GM23248 (cell line): ENCODE measurements at regions not wholly inside any gene's neighbourhood (a gene's known extent, or its start where the extent isn't known, plus 50 kb on each side); places are given as distances from the start of the nearest gene placed in this dataset.

Experiments used
- DNase-seq: peaks from one replicate; pipeline ENCODE4 v3.0.0-alpha.2; 2015
- H2AFZ ChIP-seq: fragments of 200-600 bp; sonication (generic); 2 replicates; pipeline ENCODE4 v1.6.1; 2016; ENCODE audit warnings: antibody characterized with exemption
- H3F3A ChIP-seq: fragments of 200-600 bp; sonication (generic); 2 replicates; pipeline ENCODE4 v1.6.1; 2016; ENCODE audit warnings: mild to moderate bottlenecking, antibody characterized with exemption, mixed run types; ENCODE audit not compliant: insufficient read depth
- H3K27ac ChIP-seq: fragments of 200-600 bp; sonication (generic); 2 replicates; pipeline ENCODE4 v1.5.1; 2016; ENCODE audit warnings: mild to moderate bottlenecking
- H3K27me3 ChIP-seq: fragments of 200-600 bp; sonication (generic); replicated peaks from 2 replicates; pipeline ENCODE4 v1.6.1; 2016; ENCODE audit warnings: mild to moderate bottlenecking; ENCODE audit not compliant: insufficient read depth
- H3K36me3 ChIP-seq: fragments of 200-600 bp; sonication (generic); 2 replicates; pipeline ENCODE4 v1.6.1; 2016; ENCODE audit warnings: low read depth, mild to moderate bottlenecking
- H3K4me1 ChIP-seq: fragments of 200-600 bp; sonication (generic); 2 replicates; pipeline ENCODE4 v1.6.1; 2016; ENCODE audit warnings: mild to moderate bottlenecking; ENCODE audit not compliant: insufficient read depth
- H3K4me2 ChIP-seq: fragments of 200-600 bp; sonication (generic); one replicate; pipeline ENCODE4 v1.6.1; 2016; ENCODE audit warnings: mild to moderate bottlenecking; ENCODE audit not compliant: unreplicated experiment
- H3K4me3 ChIP-seq: fragments of 200-600 bp; sonication (generic); 2 replicates; pipeline ENCODE4 v1.5.1; 2016; ENCODE audit warnings: mild to moderate bottlenecking
- H3K79me2 ChIP-seq: fragments of 200-600 bp; sonication (generic); 2 replicates; pipeline ENCODE4 v1.6.1; 2016; ENCODE audit warnings: mild to moderate bottlenecking; ENCODE audit not compliant: insufficient read depth
- H3K9ac ChIP-seq: fragments of 200-600 bp; sonication (generic); 2 replicates; pipeline ENCODE4 v1.6.1; 2016; ENCODE audit warnings: mild to moderate bottlenecking
- H3K9me2 ChIP-seq: fragments of 200-600 bp; sonication (generic); 2 replicates; pipeline ENCODE4 v1.6.1; 2016; ENCODE audit warnings: mixed run types, mild to moderate bottlenecking, moderate library complexity; ENCODE audit not compliant: insufficient read depth
- H3K9me3 ChIP-seq: fragments of 200-600 bp; sonication (generic); one replicate; pipeline ENCODE4 v1.6.1; 2017; ENCODE audit warnings: low read depth
- H4K20me1 ChIP-seq: fragments of 200-600 bp; sonication (generic); 2 replicates; pipeline ENCODE4 v1.6.0; 2016; ENCODE audit not compliant: insufficient read depth
- EZH2 ChIP-seq: fragments of 200-600 bp; sonication (generic); IDR thresholded peaks from 2 replicates; pipeline ENCODE4 v1.6.1; 2018; ENCODE audit warnings: antibody characterized with exemption, mild to moderate bottlenecking; ENCODE audit not compliant: insufficient read depth, poor library complexity, severe bottlenecking
- EZH2phosphoT487 ChIP-seq: fragments of 200-600 bp; sonication (generic); IDR thresholded peaks from 2 replicates; pipeline ENCODE4 v1.6.1; 2018; ENCODE audit warnings: antibody characterized with exemption, moderate library complexity, mild to moderate bottlenecking, low read depth; ENCODE audit not compliant: insufficient read depth
- WGBS, 2 experiments: methylation state at CpG; one replicate each; pipeline ENCODE4 v1.1.6; 2015 to 2017; ENCODE audit warnings: low lambda C conversion rate in 2 of 2, low coverage in 1 of 2; ENCODE audit errors: missing lambda C conversion rate in 2 of 2; 5-methylcytosine and 5-hydroxymethylcytosine counted together
- in situ Hi-C: fragments of 300-500 bp; cut with MboI; formaldehyde crosslinking; loops from 2 replicates; pipeline ENCODE4 v1.15.0; 2020

DNA sequence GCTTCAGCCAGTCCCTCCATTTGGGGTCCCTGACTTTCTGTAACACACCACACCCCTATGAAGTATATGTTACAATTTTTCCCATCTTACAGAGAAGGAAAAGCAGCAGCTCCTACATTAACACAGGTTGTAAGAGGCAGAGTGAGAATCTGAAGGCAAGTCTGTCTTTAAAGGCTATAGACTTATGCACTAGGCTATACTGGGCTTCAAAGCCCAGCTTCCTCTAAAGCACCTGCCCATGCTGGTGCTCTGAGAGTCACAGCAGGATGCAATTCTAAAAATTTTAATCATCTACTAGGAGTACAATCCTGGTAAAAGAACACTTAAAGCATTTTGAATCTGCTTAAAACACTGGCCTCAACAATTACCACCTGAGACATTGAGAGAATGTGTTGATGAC is 113.0 kb upstream of the NLGN4Y start:
- Histone ChIP-seq H3K79me2 (no peaks in the 10 kb centered on the region), H4K20me1 (no peaks in the 10 kb centered on the region), H3K36me3 (no peaks in the 10 kb centered on the region), H3K27me3 (no peaks in the 10 kb centered on the region), H3F3A (no peaks in the 10 kb centered on the region), H3K27ac (no peak overlapping the region), H3K9ac (no peak overlapping the region), H3K4me3 (no peak overlapping the region), H3K4me2 (no peak overlapping the region), H3K9me2 (no peaks in the 10 kb centered on the region), H2AFZ (no peak overlapping the region), H3K9me3 (no peaks in the 10 kb centered on the region), H3K4me1 (no peaks in the 10 kb centered on the region)
- in situ Hi-C loops, result no loop called here
- TF ChIP-seq EZH2phosphoT487, result no peak
- no peak for TF ChIP-seq EZH2
- DNase-seq, result no peak

DNA sequence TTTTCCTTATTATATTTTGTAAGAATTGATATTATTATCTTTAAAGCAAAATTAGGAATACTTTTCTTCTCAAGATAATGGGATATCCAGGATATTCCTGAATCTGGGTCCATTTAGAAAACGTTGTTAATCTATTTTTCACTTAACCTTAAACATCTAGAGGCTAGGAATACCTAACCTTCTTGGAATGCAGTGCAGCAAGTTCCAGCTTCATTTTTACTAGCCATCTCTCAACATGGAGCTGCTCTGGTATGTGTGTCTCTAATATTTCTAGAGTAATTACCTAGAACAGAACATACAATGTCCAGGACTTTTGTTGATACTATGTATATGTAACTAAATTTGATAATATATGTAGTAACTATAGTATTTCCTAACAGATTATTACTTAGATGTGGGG is 87.8 kb upstream of the NLGN4Y start:
- in situ Hi-C loops, result no loop called here
- no peaks in the 10 kb centered on the region for H3K36me3 ChIP-seq
- no peak overlapping the region for H3K9ac ChIP-seq
- no peaks in the 10 kb centered on the region for H3F3A ChIP-seq
- no peaks in the 10 kb centered on the region for H3K9me3 ChIP-seq
- no peaks in the 10 kb centered on the region for H3K4me1 ChIP-seq
- H3K79me2 ChIP-seq, result no peaks in the 10 kb centered on the region
- H3K9me2 ChIP-seq, result no peaks in the 10 kb centered on the region
- WGBS, 2 experiments, result 0% methylated on average over 1 of the region's 1 CpG
- H4K20me1 ChIP-seq, result no peaks in the 10 kb centered on the region
- H3K27me3 ChIP-seq, result no peaks in the 10 kb centered on the region
- H2AFZ ChIP-seq, result no peak overlapping the region
- H3K4me3 ChIP-seq, result no peak overlapping the region
- no peak for DNase-seq
- no peak for TF ChIP-seq EZH2phosphoT487
- no peak for TF ChIP-seq EZH2
- no peak overlapping the region for H3K27ac ChIP-seq
- no peak overlapping the region for H3K4me2 ChIP-seq

- no peak overlapping the region for H2AFZ ChIP-seq
- no peaks in the 10 kb centered on the region for H4K20me1 ChIP-seq
- no peaks in the 10 kb centered on the region for H3K9me2 ChIP-seq
- no peaks in the 10 kb centered on the region for H3K36me3 ChIP-seq
- H3K79me2 ChIP-seq, result no peaks in the 10 kb centered on the region
- no peak overlapping the region for H3K4me3 ChIP-seq
- H3K27me3 ChIP-seq, result no peaks in the 10 kb centered on the region
- TF ChIP-seq EZH2 (no peak), EZH2phosphoT487 (no peak)
- H3K4me1 ChIP-seq, result no peaks in the 10 kb centered on the region
- no peaks in the 10 kb centered on the region for H3K9me3 ChIP-seq
- 27 to 49% methylated on average over 2 of the region's 2 CpGs for WGBS, 2 experiments
- H3K9ac ChIP-seq, result no peak overlapping the region
- H3K27ac ChIP-seq, result no peak overlapping the region
- no peak overlapping the region for H3K4me2 ChIP-seq
- in situ Hi-C loops, result no loop called here
- no peaks in the 10 kb centered on the region for H3F3A ChIP-seq
- no peak for DNase-seq
Measured at GRCh38 chrY:14437626-14438025, 86.7 kb upstream of the NLGN4Y start.

DNA sequence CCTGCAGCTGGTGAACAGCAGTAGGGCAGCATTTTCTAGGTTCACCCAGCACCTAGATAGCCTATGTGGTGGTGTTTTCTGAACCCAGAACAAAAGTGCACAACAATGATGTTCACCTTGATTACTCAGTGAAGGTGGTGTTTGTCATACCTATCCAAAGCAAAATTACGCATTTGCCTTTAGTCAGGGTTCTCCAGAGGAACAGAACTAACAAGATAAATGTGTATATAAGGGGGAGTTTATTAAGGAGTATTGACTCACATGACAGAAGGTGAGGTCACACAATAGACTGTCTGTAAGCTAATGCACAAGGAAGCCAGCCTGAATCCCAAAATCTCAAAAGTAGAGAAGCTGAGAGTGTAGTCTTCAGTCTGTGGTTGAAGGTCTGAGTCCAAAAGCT is 85.9 kb upstream of the NLGN4Y start:
- H3K36me3 ChIP-seq, result no peaks in the 10 kb centered on the region
- no peaks in the 10 kb centered on the region for H3K9me3 ChIP-seq
- no peak overlapping the region for H3K27ac ChIP-seq
- no peak overlapping the region for H3K4me3 ChIP-seq
- WGBS, 2 experiments, result 33% methylated on average over 1 of the region's 1 CpG
- DNase-seq, result no peak
- H3K27me3 ChIP-seq, result no peaks in the 10 kb centered on the region
- no peak overlapping the region for H3K4me2 ChIP-seq
- no peak for TF ChIP-seq EZH2
- no peak for TF ChIP-seq EZH2phosphoT487
- H2AFZ ChIP-seq, result no peak overlapping the region
- no peaks in the 10 kb centered on the region for H3K4me1 ChIP-seq
- no peaks in the 10 kb centered on the region for H4K20me1 ChIP-seq
- H3K79me2 ChIP-seq, result no peaks in the 10 kb centered on the region
- H3K9ac ChIP-seq, result no peak overlapping the region
- no peaks in the 10 kb centered on the region for H3K9me2 ChIP-seq
- no peaks in the 10 kb centered on the region for H3F3A ChIP-seq
- in situ Hi-C loops, result no loop called here

DNA sequence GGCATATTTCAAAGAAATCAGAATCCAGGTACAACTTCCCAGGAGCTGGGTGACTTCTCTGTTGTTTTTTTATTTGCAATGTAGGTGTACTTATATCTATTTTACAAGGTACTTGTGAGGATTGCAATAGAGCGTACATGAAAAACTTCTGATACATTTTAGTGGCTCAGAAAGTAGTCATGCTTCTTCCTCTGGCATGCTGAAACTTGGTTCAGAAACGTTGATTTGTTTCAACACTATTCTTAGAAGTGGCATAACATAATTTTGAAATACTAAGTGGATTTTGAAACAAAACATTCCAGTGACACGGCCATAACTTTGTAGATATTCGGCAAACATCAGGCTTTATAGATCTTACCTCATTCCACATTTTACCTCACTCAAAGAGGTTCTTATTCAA is 79.8 kb upstream of the NLGN4Y start:
- no peaks in the 10 kb centered on the region for H3K9me3 ChIP-seq
- H3K9me2 ChIP-seq, result no peaks in the 10 kb centered on the region
- in situ Hi-C loops, result no loop called here
- no peak overlapping the region for H3K27ac ChIP-seq
- WGBS, 2 experiments, result 11 to 12% methylated on average over 4 of the region's 4 CpGs
- H4K20me1 ChIP-seq, result no peaks in the 10 kb centered on the region
- no peak overlapping the region for H3K4me3 ChIP-seq
- H3K4me2 ChIP-seq, result no peak overlapping the region
- no peak overlapping the region for H3K9ac ChIP-seq
- no peaks in the 10 kb centered on the region for H3K36me3 ChIP-seq
- TF ChIP-seq EZH2, result no peak
- no peaks in the 10 kb centered on the region for H3F3A ChIP-seq
- DNase-seq, result no peak
- H3K4me1 ChIP-seq, result no peaks in the 10 kb centered on the region
- H3K27me3 ChIP-seq, result no peaks in the 10 kb centered on the region
- no peak overlapping the region for H2AFZ ChIP-seq
- H3K79me2 ChIP-seq, result no peaks in the 10 kb centered on the region
